ENCODE measurements at regions not wholly inside any gene's neighbourhood (a gene's known extent, or its start where the extent isn't known, plus 50 kb on each side); places are given as distances from the start of the nearest gene placed in this dataset.

DNA sequence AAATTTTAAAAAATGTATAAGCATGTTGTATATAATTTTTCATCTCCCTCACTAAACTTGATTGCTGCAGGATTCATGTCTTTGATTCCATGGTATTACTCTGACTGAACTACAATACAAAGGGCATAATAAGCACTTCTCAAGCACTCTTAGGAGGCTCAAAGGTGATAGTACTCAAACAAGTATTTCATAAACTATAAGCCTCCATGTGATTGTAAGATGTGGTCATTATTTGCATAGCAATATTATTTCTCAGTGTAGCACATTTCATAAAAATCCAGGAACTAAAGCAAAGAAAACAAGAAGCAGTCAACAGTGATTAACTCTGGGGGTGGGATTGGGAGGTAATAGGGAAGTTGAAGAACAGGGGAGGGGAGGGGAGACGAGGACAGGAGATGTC, 106.2 kb upstream of the DPT start:
- TF ChIP-seq CTCF (IDR thresholded peaks at IDR 0.05) (no peak), POLR2A (IDR thresholded peaks at IDR 0.05) (no peak)

All from testis (tissue), 2 donors.